ENCODE measurements at regions not wholly inside any gene's neighbourhood (a gene's known extent, or its start where the extent isn't known, plus 50 kb on each side); places are given as distances from the start of the nearest gene placed in this dataset.
A peak's percentile ranks its signal among the peaks of the same experiment; 100 is the strongest.

DNA sequence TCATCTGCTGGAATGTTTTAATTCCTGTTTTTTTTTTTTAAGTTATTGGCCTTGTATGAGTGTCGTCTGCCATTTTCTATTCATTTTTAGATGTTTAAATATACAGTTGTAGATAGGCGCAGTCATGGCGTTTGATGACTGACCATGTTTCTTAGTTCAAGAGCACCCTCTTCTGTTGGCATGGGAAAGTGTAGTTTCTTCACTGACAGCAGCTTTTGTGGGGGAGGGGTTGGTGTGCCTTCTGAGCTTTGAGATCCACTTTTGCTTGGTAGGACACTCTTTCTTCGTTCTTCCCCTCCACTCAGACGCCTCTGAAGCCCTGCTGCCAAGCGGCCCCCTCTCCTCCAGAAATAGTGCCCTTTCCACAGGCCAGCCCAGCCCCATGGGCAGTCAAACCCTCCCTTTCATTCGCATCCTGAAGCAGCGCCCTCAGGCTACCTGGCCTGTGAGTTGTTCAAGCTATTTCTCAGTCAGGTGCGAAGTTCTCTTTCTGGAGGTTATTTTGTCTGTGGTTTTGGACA is 492.0 kb downstream of the TNS1 start:
- peak; percentile 22 to 82 (median 64) for TF ChIP-seq CTCF (IDR thresholded peaks at IDR 0.05)
- no peak for TF ChIP-seq POLR2A (IDR thresholded peaks at IDR 0.05)
